ENCODE measurements at regions not wholly inside any gene's neighbourhood (a gene's known extent, or its start where the extent isn't known, plus 50 kb on each side); places are given as distances from the start of the nearest gene placed in this dataset.

DNA sequence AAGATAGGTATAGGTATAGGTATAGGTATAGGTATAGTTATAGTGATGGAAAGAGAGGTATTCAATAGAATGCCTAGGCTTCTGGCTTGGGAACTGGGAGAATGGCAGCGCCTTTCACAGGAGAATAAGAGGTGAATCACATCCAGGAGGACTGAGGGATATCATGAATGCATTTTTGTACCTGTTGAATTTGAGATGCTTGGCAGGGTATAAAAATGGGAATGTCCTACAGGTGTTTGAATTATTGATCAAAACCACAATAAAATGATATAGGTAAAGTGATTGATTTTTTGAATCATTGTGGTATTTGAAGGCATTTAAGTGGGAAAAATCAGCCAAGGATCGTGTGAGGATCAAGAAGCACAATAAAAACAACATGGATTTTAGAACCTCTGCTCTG lies 119.2 kb upstream of the ARG1 start:
- TF ChIP-seq, protein P1, sequence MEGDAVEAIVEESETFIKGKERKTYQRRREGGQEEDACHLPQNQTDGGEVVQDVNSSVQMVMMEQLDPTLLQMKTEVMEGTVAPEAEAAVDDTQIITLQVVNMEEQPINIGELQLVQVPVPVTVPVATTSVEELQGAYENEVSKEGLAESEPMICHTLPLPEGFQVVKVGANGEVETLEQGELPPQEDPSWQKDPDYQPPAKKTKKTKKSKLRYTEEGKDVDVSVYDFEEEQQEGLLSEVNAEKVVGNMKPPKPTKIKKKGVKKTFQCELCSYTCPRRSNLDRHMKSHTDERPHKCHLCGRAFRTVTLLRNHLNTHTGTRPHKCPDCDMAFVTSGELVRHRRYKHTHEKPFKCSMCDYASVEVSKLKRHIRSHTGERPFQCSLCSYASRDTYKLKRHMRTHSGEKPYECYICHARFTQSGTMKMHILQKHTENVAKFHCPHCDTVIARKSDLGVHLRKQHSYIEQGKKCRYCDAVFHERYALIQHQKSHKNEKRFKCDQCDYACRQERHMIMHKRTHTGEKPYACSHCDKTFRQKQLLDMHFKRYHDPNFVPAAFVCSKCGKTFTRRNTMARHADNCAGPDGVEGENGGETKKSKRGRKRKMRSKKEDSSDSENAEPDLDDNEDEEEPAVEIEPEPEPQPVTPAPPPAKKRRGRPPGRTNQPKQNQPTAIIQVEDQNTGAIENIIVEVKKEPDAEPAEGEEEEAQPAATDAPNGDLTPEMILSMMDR (optimal IDR thresholded peaks at IDR 0.05 in 1 of 3, IDR thresholded peaks at IDR 0.05 in 1 of 3, conservative IDR thresholded peaks at IDR 0.05 in 1 of 3; ENCODE audit: extremely low read depth in 1 of 3, insufficient read depth in 2 of 3, low read length in 3 of 3): no peak
- no peak for TF ChIP-seq EZH2 (IDR thresholded peaks at IDR 0.05; ENCODE audit: low read length)
